Stimulated activated CD8-positive, alpha-beta memory T cell treated with anti-CD3 and anti-CD28 coated beads, Interleukin-7, amount 100 ng/mL, for 1 hour (primary cell): ENCODE measurements at regions not wholly inside any gene's neighbourhood (a gene's known extent, or its start where the extent isn't known, plus 50 kb on each side); places are given as distances from the start of the nearest gene placed in this dataset.
"Not testable (repeated sequence)": the region's sequence is repeated elsewhere in the genome, so short reads cannot be mapped to it uniquely, and the experiment has no call there.

Experiments
- DNase-seq, 2 donors: peaks; one replicate each; pipeline ENCODE4 v3.0.0-alpha.2; 2020; ENCODE audit warnings: low read depth in 2 of 2

DNA sequence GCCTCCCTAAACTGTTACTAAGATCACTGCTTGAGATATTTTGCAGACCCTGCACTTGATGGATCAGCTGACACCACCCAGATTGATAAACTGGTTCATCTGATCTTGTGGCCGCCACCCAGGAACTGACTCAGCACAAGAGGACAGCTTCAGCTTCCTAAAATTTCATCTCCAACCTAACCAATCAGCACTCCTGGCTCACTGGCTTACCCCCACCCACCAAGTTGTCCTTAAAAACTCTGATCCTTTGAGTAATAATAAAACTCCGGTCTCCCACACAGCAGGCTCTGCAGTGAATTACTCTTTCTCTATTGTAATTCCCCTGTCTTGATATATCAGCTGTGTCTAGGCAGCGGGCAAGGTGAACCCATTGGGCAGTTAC lies 174.8 kb downstream of the UTP18 start:
- DNase-seq = no peak

DNA sequence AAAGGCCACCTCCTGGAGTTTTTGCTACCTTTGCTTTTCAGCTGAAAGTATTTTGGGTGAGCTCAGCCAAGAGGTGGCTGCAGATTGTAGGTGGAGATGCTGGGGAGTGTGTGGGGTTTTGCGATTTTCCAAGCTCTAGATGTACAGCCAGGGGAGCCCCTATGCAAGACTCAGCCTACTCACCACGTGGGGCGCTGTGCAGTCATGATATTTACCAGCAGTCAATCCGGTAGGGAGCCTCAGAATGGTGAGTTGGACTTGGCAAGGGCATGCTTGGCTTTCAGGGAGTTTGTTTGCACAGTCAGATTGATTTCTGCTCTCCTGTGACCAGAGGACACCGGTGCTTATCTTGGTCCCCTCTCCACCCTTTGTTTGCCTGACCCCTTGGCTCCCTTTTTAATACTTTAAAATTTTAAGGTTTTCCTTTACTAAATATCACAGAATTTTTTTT lies 175.3 kb downstream of the UTP18 start:
- DNase-seq = no peak

DNA sequence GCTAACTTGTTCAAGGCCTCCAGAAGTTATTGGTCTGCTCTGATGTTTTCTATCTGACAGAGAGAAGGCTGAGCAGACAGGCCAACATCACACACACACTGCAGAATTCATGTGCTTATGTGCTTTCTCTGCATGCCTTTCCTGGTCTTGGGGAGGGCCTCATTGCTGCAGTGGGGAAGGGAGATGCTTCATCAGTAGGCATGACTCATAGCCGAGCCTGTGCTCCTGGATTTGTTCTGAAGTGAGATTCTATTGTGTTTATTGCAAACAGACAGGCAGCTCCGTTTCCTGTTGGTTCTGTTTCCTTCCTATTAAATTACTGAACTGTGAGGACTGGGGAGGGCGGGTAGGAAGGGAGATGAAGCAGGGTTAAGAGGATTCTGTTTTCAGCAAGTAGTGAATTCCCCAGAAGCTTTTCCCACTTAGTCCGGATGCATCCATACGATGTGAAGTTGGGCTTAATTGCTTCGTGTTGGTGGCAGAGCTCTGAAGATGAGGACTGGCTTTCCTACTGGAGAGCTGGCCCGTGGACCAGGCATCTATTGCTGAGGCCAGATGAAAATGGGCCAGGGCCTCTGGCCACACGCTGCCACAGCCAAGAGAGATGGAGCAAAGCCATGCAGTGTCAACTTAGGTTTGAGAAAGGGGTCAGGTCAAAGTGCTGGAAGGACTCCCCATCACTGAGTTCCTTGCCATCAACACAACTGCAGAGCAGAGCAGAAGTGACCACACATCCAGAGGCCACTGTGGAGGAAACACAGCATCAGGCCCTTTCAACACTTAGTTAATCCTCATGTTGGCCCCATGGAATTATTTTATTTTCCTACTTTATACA lies 179.3 kb downstream of the UTP18 start:
- DNase-seq = no peak

DNA sequence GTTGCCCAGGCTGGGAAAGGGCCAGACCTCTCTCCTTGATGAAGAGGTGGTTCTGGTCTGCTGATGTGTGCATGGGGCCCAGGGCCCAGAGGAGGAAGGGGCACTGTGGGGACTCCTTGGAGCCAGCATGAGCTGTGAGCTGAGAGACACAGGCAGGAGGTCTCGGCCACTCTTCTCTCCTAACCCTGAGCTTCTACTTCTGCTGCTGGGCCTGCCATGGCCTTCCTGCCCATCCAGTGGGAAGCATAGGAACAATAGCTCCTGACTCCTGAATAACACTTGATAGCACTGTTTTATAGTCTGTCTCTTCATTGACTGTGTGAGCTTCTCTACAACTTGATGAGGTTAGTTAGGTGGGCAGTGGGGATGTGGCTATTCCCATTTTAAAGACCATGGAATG lies 181.1 kb downstream of the UTP18 start:
- DNase-seq = no peak

DNA sequence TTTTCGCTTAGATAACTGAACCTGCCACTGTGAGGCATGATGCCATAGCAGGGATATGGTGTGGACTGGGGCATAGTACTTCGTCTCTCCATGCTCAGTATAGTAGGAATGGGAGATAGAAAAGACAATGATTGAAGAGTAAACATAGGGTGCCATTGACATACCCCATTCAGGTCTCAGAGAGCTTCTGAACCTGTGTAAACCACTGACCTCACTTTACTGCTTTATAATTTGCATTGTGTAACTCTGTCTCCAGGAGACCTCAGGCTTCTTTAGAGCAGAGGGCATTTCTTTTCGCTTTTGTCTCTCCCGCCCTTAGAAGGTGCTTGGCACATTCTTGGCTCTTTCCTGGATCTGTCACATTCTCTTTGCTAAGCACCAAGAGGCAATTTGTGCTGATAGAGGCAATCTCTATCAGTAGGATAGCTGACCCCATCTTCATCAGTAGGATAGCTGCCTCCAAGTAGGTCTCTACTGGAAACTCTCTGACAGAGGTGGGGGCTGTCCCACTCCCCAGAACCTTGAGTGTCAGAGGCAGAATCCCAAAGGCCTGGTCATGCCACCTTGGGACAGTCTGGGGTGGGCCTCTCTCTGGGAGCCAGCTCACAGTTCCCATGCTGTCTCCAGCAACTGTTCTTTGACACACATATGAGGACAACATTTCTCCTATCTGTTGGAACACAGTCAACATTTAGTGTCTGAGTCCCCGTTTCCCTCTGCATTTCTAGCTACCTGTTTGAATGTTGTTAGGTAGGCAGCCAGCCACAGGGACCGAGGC lies 181.9 kb downstream of the UTP18 start:
- no peak for DNase-seq

DNA sequence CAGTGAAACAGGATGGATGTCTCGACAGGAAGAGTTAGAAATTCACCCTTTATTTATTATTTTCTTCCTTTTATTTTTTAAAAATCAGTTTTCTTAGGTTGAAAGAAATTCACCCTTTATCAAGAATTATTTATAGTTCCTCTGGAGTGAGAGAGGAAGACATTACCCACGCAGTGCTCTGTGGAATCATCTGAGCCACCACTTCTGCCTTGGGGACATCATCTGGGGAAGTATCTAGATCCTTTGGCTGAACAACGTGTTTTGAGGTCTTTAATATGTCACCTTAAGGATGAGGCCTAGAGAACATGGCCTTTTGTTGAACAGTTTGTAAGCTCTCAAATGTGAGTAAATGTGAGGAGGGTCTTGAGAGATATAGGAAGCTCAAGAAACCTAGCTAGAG lies 183.3 kb downstream of the UTP18 start:
- DNase-seq = no peak

DNA sequence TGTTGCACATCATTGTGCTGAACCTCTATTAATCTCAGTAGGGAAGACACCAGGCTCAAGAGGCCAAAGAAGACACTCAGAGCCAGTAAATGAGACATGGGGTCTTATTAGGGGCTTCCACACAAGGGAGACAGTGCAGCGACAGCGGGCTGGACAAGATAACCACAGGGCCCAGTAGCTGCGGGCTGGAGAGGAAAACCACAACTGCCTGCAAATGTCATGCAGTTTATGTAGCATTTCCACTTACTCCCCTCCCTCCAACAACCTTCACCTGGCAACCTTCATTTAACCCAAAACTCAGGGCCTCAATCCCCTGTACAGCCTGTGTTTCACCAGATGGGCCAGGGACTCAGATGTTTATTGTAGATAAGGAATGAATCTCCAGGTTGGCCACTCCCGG lies 185.6 kb downstream of the UTP18 start:
- no peak for DNase-seq

DNA sequence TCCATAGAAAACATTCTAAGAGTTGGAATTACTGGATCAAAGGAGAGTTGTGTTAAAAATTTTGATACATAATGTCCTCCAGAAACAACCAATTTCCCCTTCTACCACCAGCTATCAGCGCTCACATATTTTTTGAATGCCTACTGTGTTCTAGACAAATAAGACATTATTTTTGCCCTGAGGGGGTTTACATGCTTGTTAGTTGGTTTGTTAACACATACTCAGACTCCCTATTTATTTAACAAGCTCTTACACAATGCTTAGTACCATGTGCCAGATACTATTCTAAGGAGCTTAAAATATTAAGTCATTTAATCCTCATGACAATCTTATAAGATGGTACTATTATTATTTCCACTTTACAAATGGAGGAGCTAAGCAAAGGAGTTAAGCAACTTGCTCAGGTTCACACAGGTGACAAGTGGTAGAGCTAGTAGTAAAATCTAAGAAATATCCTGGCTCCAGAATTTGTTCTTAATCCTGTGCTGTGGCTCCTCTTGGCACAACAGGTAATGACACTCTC lies 194.2 kb downstream of the UTP18 start:
- no peak for DNase-seq

DNA sequence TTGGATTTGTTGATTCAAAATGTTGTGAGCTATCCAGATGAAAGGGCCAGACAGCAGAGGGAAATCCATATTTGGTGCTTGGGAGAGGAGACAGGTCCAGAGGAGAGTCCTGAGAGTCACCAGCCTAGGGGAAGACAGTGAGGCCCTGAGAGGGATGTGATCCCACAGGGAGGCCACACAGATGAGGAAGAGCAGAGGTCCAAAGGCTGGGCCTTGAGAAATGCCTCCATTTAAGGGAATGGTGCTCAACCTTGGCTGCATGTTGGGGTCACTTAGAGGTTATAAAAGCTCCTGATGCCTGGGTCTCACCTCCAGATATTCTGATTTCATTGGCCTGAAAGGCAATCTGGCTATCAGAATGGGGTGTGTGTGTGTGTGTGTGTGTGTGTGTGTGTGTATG lies 194.9 kb downstream of the UTP18 start:
- no peak for DNase-seq

DNA sequence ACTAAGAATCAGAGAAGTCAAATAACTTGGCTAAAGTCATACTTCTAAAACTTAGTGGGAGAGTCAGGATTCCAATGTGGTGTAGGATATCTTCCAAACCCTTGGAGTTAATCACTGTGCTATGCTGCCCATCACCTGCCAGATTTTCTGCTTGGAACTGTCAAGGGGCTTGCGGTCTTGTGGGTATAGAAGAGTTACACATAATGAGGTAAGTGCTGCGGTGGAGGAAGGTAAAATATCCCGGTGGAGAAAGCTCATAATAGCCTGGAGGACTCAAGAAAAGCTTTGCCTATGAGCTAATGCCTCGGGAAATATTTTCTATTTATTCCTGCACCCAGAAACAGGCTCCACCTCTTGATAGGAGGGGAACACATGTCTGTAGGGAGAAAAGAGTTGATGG lies 195.6 kb downstream of the UTP18 start:
- no peak for DNase-seq

DNA sequence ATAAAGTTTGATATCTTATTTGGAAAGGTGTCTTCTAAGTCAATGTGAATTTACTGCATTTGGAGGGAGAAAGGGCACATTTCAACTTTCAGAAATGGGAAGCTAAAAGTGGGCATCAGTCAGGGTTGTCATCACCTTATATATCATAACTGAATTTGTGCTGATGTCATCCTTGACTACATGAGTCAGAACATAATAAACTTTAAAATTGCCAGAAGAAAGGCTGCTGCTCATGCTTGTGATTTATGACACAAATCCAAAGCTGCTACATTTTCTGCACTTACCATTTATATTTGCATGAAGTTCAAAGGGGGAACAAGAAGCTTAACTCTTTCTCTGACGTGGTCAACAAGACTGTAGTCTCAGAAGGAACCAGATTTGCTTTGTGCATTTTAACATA lies 196.6 kb downstream of the UTP18 start:
- no peak for DNase-seq

DNA sequence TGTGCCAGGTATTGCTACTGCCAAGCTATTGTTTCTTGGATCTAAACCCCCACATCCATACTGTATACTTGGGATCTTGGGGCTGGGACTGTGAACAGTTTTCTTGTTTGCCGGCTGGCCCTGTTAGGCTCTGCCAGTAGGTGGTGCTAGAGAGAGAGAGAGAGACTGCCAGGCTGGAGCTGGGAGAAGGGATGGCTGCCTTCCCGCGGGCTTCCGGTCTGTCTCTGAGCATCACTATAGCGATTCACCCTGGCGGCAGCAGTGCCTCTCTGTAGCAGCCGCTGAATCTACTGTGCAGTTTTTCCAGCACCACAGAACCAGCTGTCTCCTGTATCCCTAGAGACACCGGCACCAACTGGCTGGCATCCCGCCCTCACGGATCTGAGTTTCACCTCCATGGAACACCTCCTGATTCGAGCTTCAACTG lies 201.2 kb downstream of the UTP18 start:
- DNase-seq = peak; percentile 0 to 5

DNA sequence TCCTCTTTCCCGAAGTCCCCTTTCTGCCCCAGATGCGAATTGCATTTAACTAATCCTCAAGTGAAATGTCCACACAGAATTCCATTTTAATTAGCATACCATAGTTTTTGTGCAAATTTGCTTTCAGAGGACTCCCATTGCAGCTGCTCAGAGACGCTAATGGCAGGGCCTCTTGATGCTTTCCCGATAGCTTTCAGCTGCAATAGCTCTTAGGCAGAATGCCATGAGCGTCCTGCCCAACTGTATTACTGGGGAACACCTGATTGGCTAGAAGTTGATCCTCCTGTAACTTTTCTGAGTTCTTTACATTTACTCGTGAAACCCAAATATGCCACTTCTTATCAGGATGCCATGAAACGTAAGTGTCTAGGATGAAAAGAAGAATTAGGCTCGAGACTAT lies 203.0 kb downstream of the UTP18 start:
- no peak for DNase-seq

DNA sequence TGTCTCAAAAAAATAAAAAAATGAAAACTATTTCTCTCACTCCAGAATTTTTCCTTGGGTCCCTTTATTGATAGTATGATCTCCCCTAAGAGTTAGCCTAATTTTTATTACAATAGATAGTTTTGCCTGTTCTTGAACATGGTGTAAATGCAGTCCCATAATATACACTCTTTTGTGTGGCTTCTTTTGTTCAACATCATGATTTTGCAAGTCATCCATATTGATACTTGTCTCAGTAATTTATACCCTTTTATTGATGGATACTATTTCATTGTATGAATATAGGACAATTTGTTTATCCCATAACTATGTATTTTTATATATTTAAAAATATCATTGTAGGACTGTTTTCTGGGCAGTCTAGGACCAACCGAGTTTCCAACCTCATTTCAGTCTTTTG lies 207.0 kb downstream of the UTP18 start:
- DNase-seq = no peak

DNA sequence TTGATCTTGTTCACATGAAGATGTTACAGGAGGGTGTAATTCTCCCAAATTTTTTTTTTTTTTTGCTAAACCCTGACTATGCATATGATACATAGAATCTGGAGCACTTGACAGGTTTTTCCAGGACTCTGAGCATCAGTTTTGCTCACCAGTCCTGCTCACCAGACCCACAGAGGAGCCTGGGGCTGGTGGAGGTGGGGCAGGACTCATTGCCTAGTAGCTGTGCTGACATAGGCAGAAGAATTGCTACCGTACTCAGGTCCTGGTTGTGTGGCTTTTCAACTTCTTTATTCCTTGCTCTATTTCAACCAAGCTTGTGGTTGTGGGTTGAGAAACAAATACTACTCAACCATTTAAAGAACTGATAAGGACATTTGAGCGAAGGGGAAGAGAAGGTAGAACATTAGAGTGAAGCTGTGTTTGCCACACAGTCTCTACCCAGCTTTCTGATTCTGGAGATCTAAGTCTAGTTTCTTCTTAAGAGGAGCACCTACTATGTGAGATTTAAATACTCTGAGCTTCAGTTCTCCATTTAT lies 212.4 kb downstream of the UTP18 start:
- DNase-seq = no peak

DNA sequence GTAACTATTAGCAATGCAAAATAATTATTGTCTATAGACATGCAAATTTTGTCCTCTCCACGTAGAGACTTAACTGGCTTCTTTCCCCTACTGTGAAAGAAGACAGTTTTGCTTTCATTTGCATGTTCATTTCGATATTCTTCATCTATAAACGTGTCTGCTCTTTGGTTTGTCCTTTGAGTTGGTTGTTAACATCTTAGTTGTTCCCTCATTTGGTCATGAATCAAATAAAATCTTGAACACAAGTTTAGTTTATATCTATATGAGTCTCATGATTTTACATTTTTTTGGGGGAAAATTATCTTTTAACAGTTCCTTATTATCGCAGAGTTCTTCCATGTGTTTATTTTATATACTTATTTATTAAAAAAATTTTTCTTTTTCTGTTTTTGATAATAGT lies 214.4 kb downstream of the UTP18 start:
- no peak for DNase-seq

DNA sequence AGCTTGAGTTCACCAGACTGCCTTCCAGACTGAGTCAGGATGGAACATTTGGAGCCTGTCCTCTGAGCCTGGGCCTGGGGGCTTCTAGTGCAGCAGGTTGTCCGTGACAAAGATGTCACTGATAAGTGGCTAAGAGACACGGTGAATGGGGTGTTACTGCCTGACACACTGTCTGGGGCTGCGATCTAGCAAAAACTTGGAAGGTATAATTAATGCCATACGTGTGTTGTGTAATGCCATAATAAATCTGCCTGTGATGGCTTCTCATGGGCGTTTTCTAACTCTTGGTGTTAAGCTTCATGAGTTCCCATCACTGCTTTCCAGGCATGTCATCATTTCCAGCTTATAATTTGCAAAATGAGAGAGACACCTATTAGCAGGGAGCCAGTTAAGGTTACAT lies 215.4 kb downstream of the UTP18 start:
- DNase-seq = no peak

DNA sequence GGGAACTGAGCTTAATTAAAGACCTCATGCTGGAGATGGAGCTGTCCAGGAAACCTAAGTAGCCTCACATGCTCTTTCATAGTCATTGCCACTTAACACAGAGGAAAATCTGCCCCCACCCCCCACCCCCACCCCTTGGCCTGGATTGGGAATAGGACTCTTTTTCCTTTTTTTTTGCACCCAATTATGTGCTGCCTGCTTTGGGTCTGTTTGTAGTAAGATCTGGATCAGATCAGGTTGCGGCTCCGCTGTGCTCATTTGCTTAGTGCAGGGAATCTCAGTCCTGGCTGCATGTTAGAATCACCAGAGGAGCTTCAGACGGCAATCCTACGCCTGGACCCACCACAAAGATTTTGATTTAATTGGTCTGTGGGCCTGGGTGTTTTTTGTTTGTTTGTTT lies 219.0 kb downstream of the UTP18 start:
- no peak for DNase-seq

DNA sequence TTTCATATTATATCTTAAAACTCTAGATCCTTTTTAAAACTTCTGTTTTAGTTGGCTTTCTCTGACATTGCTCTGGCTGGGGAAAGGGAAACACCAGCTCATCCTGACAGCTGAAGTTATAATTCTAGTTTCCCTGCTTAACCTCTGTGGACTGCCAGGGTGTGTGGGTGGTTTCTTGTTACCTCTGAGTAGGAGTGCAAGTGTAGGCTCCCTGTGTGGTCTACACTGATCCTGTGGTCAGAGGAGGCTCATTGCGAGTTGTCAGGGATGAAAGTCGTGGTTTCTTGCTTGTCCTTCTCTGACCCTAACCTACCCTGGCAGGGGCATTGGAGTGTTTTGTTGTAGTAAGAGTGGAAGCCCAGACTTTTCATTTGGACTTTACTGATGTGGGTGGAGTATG lies 221.0 kb downstream of the UTP18 start:
- no peak for DNase-seq

DNA sequence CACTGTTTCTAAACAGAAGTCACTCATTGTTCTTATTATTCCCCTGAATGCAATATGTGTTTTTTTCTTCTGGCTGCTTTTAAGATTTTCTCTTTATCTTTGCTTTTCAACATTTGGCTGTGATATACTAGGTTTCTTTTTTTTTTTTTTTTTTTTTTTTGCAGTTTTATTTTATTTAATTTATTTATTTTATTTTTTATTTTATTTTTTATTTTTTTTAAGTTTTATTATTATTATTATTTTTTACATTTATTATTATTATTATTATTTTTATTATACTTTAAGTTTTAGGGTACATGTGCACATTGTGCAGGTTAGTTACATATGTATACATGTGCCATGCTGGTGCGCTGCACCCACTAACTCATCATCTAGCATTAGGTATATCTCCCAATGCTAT lies 221.9 kb downstream of the UTP18 start:
- DNase-seq = not testable (repeated sequence)

DNA sequence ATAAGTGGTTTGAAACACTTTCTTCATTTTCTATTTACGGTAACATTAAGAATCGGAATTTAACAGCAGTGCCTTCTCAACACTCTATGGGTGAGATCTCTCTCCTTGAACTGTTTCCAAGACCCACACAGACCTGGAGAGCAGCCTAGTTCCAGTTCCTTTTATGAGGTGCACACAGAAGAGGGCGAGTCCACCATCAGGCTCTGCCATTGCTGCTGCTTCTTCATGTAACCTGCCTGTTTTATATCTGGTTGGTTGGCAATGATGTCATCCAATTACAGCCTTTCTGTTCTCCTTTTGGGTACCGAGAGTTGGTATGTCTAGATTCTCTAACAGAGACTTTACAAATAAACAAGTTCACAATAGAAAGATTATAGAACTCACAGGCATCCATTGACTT lies 225.7 kb downstream of the UTP18 start:
- no peak for DNase-seq

DNA sequence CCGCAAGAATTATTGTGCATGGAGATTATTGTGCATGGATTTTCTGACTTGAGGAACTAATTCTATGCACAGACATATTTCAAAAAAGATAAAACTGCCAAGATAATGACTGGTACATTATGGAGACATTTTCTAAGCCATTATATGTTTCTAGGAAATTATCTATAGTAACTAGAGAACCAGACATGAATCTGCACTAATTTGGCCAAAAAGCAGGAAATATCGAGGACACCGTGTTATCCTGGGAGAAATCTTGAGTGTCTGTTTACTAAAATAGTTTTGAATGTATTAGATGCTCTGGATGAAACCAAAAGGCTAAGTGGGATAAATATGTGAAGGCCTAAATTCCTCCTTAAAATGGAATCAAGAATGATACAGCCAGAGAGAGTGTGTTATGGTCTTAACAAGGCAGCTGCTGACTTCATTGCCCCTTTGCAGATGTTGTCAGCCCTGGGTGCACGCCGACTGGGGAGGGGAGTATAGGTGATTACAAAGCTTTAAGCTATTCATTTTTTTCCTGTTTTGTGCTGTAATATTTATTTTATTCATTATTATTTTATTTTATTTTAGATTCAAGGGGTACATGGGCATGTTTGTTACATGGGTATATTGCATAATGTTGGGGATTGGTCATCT lies 226.7 kb downstream of the UTP18 start:
- no peak for DNase-seq
